Vagina (tissue), 2 donors: ENCODE measurements at regions not wholly inside any gene's neighbourhood (a gene's known extent, or its start where the extent isn't known, plus 50 kb on each side); places are given as distances from the start of the nearest gene placed in this dataset.

ENCODE experiments used
- POLR2A ChIP-seq, 2 donors: fragments of 450-650 bp; IDR thresholded peaks; one replicate each; pipeline ENCODE4 v1.6.1; 2017; ENCODE audit warnings: antibody characterized with exemption in 2 of 2, mild to moderate bottlenecking in 2 of 2, moderate library complexity in 2 of 2
- POLR2AphosphoS5 ChIP-seq, 2 donors: sonication (generic); formaldehyde crosslinking; IDR thresholded peaks; one replicate each; pipeline ENCODE4 v1.9.0; 2017; ENCODE audit warnings: antibody characterized with exemption in 2 of 2, mild to moderate bottlenecking in 2 of 2, low read depth in 1 of 2; ENCODE audit not compliant: insufficient read depth in 1 of 2
- TF ChIP-seq, protein P1 (sequence below), 3 experiments: fragments of 450-650 bp in 2 of 3; fragments of 200-600 bp in 1 of 3; sonication (generic) in 1 of 3; IDR thresholded peaks; one replicate each; pipeline ENCODE4 v1.5.1; 2017 to 2019; ENCODE audit warnings: antibody characterized with exemption in 3 of 3, mild to moderate bottlenecking in 2 of 3, moderate library complexity in 2 of 3

- TF ChIP-seq, protein P1, sequence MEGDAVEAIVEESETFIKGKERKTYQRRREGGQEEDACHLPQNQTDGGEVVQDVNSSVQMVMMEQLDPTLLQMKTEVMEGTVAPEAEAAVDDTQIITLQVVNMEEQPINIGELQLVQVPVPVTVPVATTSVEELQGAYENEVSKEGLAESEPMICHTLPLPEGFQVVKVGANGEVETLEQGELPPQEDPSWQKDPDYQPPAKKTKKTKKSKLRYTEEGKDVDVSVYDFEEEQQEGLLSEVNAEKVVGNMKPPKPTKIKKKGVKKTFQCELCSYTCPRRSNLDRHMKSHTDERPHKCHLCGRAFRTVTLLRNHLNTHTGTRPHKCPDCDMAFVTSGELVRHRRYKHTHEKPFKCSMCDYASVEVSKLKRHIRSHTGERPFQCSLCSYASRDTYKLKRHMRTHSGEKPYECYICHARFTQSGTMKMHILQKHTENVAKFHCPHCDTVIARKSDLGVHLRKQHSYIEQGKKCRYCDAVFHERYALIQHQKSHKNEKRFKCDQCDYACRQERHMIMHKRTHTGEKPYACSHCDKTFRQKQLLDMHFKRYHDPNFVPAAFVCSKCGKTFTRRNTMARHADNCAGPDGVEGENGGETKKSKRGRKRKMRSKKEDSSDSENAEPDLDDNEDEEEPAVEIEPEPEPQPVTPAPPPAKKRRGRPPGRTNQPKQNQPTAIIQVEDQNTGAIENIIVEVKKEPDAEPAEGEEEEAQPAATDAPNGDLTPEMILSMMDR (IDR thresholded peaks at IDR 0.05), result no peak
- TF ChIP-seq POLR2AphosphoS5 (IDR thresholded peaks at IDR 0.05; ENCODE audit: insufficient read depth in 1 of 2, low read depth in 1 of 2) (no peak), POLR2A (IDR thresholded peaks at IDR 0.05) (no peak)
Observed at GRCh38 chr7:130888468-130888867, 154.5 kb upstream of the KLF14 start.
